ENCODE measurements at regions not wholly inside any gene's neighbourhood (a gene's known extent, or its start where the extent isn't known, plus 50 kb on each side); places are given as distances from the start of the nearest gene placed in this dataset.

DNA sequence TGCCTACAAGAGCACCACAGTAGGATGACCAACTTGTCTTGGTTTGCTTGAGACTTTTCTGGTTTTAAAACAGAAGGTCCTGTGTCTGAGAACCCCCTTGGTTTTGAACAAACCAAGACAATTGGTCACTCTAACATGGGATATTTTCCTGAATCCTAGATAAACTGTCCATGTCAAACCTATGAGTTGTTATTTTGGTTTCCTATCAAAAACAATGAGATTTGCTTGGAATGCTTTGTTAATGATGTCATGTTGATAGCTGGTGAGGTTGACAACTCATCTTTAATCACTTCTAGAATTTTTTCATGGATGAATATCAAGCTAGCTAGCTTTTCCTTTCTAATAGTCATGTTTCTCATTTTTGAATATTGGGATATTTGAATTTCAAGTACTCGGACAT lies 518.3 kb upstream of the ARX start:
- TF ChIP-seq, protein P1, sequence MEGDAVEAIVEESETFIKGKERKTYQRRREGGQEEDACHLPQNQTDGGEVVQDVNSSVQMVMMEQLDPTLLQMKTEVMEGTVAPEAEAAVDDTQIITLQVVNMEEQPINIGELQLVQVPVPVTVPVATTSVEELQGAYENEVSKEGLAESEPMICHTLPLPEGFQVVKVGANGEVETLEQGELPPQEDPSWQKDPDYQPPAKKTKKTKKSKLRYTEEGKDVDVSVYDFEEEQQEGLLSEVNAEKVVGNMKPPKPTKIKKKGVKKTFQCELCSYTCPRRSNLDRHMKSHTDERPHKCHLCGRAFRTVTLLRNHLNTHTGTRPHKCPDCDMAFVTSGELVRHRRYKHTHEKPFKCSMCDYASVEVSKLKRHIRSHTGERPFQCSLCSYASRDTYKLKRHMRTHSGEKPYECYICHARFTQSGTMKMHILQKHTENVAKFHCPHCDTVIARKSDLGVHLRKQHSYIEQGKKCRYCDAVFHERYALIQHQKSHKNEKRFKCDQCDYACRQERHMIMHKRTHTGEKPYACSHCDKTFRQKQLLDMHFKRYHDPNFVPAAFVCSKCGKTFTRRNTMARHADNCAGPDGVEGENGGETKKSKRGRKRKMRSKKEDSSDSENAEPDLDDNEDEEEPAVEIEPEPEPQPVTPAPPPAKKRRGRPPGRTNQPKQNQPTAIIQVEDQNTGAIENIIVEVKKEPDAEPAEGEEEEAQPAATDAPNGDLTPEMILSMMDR (conservative IDR thresholded peaks at IDR 0.05; ENCODE audit: low read depth, low read length) = no peak
- TF ChIP-seq EZH2 (IDR thresholded peaks at IDR 0.05; ENCODE audit: borderline replicate concordance, low read depth, low read length, poor library complexity, severe bottlenecking) = no peak
